Mucosa of rectum (tissue), 2 donors: ENCODE measurements at regions not wholly inside any gene's neighbourhood (a gene's known extent, or its start where the extent isn't known, plus 50 kb on each side); places are given as distances from the start of the nearest gene placed in this dataset.

Source experiments
- H3K27ac ChIP-seq, 2 donors: one replicate each; pipeline ENCODE4 v1.7.0; 2013; ENCODE audit warnings: inconsistent platforms in 2 of 2, low read depth in 2 of 2, low read length in 2 of 2
- H3K27me3 ChIP-seq, 2 donors: one replicate each; pipeline ENCODE4 v1.7.0; 2013; ENCODE audit warnings: low read length in 2 of 2; ENCODE audit not compliant: control insufficient read depth in 2 of 2, insufficient read depth in 2 of 2
- H3K36me3 ChIP-seq, 2 donors: one replicate each; pipeline ENCODE4 v1.7.0; 2013; ENCODE audit warnings: low read length in 2 of 2; ENCODE audit not compliant: control insufficient read depth in 2 of 2, insufficient read depth in 2 of 2
- H3K4me1 ChIP-seq, 2 donors: one replicate each; pipeline ENCODE4 v1.7.0; 2013; ENCODE audit warnings: low read length in 2 of 2, mild to moderate bottlenecking in 1 of 2; ENCODE audit not compliant: control insufficient read depth in 2 of 2, insufficient read depth in 2 of 2
- H3K4me3 ChIP-seq, 2 donors: one replicate each; pipeline ENCODE4 v1.7.0; 2013; ENCODE audit warnings: low read length in 2 of 2
- H3K9ac ChIP-seq, 2 donors: one replicate each; pipeline ENCODE4 v1.7.0; 2013; ENCODE audit warnings: low read length in 2 of 2, low read depth in 1 of 2, mild to moderate bottlenecking in 1 of 2
- H3K9me3 ChIP-seq, 2 donors: one replicate each; pipeline ENCODE4 v1.7.0; 2013; ENCODE audit warnings: low read length in 2 of 2; ENCODE audit not compliant: control insufficient read depth in 2 of 2
- donor health status: healthy.
- donor health status: Normal muscosa, but diverticular disease.

DNA sequence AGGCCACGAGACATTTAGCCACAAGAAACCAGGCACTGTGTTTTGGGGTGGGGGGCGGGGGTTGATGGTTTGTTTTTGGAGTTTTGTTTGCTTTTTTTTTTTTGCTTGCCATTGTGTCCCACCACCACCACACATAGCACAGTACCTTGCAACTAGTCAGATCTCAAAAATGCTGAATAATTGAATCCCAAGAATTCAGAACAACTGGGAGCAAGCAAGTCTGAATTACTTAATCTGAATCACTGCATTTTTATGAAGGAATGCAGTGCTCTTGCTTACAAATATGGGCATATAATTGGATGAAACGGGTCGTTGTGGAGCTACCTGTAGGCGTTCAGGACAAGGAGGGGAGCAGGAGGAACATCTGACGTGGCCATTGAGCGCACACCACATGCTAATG lies 151.5 kb upstream of the CDYL start:
- Histone ChIP-seq H3K9me3 (no peaks in the 10 kb centered on the region), H3K27ac (no peak overlapping the region), H3K4me1 (no peaks in the 10 kb centered on the region), H3K27me3 (no peaks in the 10 kb centered on the region), H3K4me3 (no peak overlapping the region), H3K9ac (no peak overlapping the region), H3K36me3 (no peaks in the 10 kb centered on the region)

DNA sequence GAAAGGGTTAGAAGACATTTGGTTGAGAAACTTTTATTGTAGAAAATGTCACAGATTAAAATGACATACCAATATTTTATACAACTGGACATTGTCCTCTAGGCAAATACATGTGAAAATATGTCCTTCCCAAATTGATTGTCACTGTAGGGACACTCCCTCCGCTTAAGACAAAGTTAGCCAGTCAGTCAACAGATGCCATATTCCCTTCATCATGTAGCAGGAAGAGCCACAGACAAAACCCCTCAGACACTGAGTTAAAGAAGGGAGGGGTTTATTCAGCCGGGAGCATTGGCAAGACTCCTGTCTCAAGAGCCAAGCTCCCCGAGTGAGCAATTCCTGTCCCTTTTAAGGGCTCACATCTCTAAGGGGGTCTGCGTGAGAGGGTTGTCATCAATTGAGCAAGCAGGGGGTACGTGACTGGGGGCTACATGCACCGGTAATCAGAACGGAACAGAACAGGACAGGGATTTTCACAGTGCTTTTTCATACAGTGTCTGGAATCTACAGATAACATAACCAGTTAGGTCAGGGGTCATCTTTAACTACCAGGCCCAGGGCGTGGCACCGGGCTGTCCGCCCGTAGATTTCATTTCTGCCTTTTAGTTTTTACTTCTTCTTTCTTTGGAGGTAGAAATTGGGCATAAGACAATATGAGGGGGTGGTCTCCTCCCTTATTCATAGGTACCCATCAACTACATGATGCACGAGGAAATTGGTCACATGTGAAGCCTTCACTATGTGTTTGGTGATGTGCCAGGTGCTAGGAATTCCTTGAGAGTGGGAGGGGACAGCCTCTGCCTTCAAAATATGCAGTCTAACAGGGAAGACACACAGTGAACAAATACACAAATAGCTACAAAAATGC lies 155.7 kb upstream of the CDYL start:
- Histone ChIP-seq H3K9me3 (no peaks in the 10 kb centered on the region), H3K9ac (no peak overlapping the region), H3K27ac (no peak overlapping the region), H3K4me1 (no peaks in the 10 kb centered on the region), H3K27me3 (no peaks in the 10 kb centered on the region), H3K4me3 (no peak overlapping the region), H3K36me3 (no peaks in the 10 kb centered on the region)

DNA sequence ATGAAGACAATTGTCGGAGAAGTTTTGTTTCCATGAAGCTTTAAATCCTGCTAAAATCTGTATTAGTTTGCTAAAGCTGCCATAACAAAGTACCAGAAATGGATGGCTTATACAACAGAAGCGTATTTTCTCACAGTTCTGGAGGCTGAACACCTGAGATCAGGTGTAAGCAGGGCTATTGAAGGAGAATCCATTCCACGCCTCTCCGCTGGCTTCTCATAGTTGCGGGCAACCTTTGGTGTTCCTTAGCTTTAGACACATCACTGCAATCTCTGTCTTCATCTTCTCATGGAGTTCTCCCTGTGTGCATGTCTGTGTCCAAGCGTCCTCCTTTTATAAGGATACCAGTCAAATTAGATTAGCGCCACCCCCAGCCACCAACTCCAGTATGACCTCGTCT lies 159.9 kb upstream of the CDYL start:
- no peak overlapping the region for H3K4me3 ChIP-seq
- H3K9ac ChIP-seq: no peak overlapping the region
- H3K27me3 ChIP-seq: no peaks in the 10 kb centered on the region
- no peak overlapping the region for H3K27ac ChIP-seq
- no peaks in the 10 kb centered on the region for H3K9me3 ChIP-seq
- no peaks in the 10 kb centered on the region for H3K36me3 ChIP-seq
- H3K4me1 ChIP-seq: peaks cover 0 to 3% of the 10 kb centered on the region in 2 donors

DNA sequence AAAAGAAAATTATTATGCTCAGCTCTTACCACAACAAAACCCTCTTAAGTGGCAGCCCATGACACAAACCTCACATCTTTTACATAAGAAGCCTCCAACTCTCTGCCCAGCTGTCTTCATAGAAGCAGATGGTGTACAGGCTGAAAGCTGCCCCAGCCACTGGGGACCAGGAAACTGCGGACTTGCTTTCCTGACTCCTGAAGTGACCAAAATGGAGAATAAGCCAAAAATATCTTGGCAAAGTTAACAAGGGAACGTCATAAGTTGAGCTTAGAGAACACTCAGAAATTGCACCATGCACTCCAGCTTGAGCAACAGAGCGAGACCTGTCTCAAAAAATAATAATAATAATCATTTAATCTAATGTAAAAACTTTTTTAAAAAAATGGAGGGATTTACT lies 160.3 kb upstream of the CDYL start:
- Histone ChIP-seq H3K27ac (no peak overlapping the region), H3K4me3 (no peak overlapping the region), H3K4me1 (peaks cover 0 to 5% of the 10 kb centered on the region in 2 donors), H3K36me3 (no peaks in the 10 kb centered on the region), H3K9me3 (no peaks in the 10 kb centered on the region), H3K27me3 (no peaks in the 10 kb centered on the region), H3K9ac (no peak overlapping the region)

DNA sequence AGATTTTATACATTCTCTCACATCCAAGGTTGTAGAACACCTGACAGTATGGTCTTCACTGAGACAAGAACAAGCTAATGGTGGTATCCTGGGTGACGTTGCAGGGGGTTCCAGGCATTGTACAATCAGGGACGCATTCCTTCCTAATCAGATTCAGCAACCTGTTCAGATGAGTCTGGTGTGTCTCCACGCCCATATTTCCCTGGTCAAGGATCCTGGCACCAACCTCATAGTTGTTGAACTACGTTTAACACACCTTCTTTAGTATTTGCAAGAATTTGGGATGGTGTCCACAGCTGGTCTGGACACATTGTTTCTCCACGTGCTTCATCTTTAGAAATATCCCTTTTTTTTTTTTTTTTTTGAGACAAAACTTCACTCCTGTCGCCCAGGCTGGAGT lies 161.0 kb upstream of the CDYL start:
- Histone ChIP-seq H3K4me3 (no peak overlapping the region), H3K4me1 (peaks cover 0 to 5% of the 10 kb centered on the region in 2 donors), H3K27me3 (no peaks in the 10 kb centered on the region), H3K9me3 (no peaks in the 10 kb centered on the region), H3K9ac (no peak overlapping the region), H3K27ac (no peak overlapping the region), H3K36me3 (no peaks in the 10 kb centered on the region)

DNA sequence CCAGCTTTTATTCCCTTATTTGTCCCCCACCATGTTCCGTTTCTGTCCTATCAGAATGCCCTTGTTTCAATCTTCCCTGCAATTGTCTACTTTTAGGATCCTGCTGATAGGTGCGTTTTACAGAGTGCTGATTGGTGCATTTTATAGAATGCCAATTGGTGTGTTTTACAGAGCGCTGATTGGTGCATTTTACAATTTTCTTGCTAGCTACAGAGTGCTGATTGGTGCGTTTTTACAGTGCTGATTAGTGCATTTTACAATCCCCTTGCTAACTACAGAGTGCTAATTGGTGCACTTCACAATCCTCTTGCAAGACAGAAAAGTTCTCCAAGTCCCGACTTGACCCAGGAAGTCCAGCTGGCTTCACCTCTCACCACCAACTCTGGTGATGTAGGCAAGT lies 161.6 kb upstream of the CDYL start:
- H3K4me1 ChIP-seq: peaks cover 0 to 5% of the 10 kb centered on the region in 2 donors
- H3K9ac ChIP-seq: no peak overlapping the region
- no peak overlapping the region for H3K27ac ChIP-seq
- no peak overlapping the region for H3K4me3 ChIP-seq
- H3K27me3 ChIP-seq: no peaks in the 10 kb centered on the region
- no peaks in the 10 kb centered on the region for H3K36me3 ChIP-seq
- no peaks in the 10 kb centered on the region for H3K9me3 ChIP-seq

DNA sequence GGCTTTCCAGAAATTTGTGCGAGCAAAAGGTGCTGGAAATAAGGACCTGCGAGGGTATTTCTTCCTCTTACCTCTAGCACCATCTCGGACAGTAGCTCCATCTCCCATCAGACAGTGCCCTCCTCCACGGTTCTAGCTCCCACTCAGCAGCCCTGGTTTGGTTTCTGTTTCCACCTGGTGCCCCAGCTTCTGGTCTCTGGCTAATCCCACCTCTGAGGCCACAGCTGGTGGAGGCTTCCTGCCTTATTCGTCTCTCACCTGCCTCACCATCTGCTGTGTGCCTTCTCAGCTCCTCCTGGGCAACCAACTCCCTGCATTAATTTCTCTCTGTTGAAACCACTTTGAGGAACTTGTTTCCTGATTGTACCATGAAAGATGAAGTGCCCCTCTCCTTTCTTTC lies 162.4 kb upstream of the CDYL start:
- no peak overlapping the region for H3K4me3 ChIP-seq
- H3K36me3 ChIP-seq: no peaks in the 10 kb centered on the region
- H3K9me3 ChIP-seq: no peaks in the 10 kb centered on the region
- H3K9ac ChIP-seq: no peak overlapping the region
- H3K27me3 ChIP-seq: no peaks in the 10 kb centered on the region
- H3K4me1 ChIP-seq: peaks cover 0 to 5% of the 10 kb centered on the region in 2 donors
- no peak overlapping the region for H3K27ac ChIP-seq

DNA sequence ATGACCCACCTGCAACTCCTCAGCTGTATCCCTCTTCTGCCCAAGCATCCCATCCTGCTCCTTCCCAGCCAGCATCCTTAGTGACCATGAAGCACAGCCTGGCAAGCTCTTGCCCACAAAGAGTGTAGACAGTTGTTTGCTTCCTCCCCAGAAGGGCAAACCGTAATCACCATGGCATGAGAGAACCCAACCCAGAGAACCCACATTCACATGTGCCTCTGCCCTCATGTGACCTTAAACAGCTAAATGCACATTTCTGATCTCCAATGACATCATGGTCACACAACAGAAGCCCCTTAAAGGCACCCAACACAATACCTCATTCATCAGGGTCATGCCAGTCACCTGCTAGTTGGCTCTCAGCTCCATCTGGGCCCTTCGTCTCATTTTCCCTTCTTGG lies 162.8 kb upstream of the CDYL start:
- no peaks in the 10 kb centered on the region for H3K27me3 ChIP-seq
- no peak overlapping the region for H3K4me3 ChIP-seq
- H3K4me1 ChIP-seq: peaks cover 0 to 5% of the 10 kb centered on the region in 2 donors
- no peaks in the 10 kb centered on the region for H3K9me3 ChIP-seq
- H3K9ac ChIP-seq: no peak overlapping the region
- no peak overlapping the region for H3K27ac ChIP-seq
- no peaks in the 10 kb centered on the region for H3K36me3 ChIP-seq

DNA sequence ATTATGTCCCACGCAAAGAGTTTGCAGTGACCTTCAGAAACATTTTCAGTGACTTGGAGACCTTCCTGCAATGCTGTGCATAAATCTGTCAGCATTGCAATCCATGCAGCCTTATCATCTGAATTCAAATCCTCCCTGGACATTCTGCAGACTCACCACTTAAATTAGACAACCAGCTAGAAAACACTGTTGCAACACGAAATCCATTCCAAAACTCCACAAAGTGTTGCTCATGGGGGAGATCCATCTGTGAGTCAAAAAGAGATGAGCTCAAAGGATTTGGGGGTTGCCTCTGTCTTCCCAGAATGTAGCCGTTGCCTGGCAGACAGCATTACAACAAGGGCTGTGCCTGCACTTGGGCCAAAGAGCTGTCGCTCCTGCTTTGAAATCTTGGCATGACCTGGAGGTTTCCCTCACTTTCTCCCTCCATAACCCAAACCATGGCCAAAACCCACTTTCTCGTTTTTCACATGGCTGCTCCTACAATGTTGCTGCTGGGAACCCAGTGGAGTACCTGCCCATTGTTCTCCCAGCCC lies 163.5 kb upstream of the CDYL start:
- Histone ChIP-seq H3K27ac (no peak overlapping the region), H3K27me3 (no peaks in the 10 kb centered on the region), H3K36me3 (no peaks in the 10 kb centered on the region), H3K9me3 (no peaks in the 10 kb centered on the region), H3K4me1 (peaks cover under 1 to 5% of the 10 kb centered on the region in 2 donors), H3K9ac (no peak overlapping the region), H3K4me3 (no peak overlapping the region)

DNA sequence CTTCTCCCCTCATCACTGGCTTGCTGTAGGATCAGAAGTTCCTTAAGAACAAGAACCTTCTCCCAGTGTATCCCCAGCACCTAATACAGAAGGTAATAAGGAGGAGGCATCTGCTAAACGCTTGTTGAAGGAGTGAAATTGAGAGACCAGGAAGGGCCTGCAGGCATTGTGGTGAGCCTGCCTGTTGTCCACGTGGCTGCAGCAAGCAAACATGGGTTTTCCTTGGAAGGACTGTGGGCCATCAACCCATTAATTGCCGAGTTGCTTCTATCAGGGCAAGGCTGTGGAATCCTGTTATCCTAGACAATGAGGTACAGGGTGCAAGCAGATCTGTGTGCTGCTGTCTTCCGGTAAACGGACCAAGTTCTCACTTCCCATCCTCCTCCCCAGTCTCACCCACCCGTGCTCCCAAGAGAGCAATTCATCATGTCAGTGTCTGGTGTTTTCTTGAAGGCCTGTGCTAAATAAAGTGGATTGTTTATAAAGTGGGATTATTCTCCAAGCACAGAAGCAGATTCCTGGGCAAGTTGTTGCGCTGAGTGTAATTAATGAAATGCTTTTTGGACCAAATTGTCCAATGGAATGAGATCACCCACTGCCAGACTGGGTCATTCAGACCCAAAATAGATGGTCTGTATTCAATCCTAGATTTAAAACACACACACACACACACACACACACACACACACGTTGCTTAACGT lies 164.6 kb upstream of the CDYL start:
- peaks cover 7 to 15% of the 10 kb centered on the region in 2 donors for H3K4me1 ChIP-seq
- no peak overlapping the region for H3K4me3 ChIP-seq
- H3K9me3 ChIP-seq: no peaks in the 10 kb centered on the region
- no peaks in the 10 kb centered on the region for H3K36me3 ChIP-seq
- no peak overlapping the region for H3K9ac ChIP-seq
- no peak overlapping the region for H3K27ac ChIP-seq
- H3K27me3 ChIP-seq: no peaks in the 10 kb centered on the region
